DMS 273 (cell line): ENCODE measurements at regions not wholly inside any gene's neighbourhood (a gene's known extent, or its start where the extent isn't known, plus 50 kb on each side); places are given as distances from the start of the nearest gene placed in this dataset.

Experiments used
- DNase-seq: peaks from one replicate; lab custom pipeline; 2025; ENCODE audit not compliant: unreplicated experiment; lab: John Stamatoyannopoulos, UW

DNA sequence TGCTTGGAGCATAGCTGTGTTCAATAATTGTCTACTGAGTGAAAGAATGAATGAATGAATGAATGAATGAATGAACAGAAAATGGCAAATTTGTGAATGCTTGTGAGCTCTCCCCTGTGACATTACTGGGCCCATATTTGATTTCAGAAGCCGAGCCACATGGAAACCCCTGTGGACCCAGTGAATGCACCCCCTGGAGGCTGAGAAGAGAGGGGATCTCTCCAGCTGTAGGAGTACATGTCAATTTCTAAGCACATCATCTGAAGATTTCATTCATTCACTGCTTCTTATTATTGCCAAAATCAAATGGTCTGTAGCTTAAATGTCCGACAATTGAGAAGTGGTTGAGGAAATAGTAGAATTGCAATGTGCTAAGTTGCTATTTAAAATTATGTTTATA is 58.3 kb upstream of the DOCK1 start:
- DNase-seq: no peak

DNA sequence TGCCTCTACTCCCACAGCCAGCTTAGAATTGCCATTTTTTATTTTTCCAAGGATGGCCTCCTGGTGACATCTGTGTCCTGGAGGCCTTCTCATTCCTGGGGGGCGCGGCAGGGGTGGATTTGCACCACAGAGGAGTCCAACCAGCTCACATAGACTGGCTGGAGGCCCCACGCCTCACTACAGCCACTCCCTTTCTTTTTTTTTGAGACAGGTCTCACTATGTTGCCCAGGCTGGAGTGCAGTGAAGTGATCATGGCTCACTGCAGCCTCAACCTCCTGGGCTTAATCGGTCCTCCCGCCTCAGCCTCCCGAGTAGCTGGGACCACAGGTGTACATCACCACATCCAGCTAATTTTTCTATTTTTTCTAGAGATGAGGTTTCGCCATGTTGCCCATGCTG is 57.6 kb upstream of the DOCK1 start:
- no peak for DNase-seq

DNA sequence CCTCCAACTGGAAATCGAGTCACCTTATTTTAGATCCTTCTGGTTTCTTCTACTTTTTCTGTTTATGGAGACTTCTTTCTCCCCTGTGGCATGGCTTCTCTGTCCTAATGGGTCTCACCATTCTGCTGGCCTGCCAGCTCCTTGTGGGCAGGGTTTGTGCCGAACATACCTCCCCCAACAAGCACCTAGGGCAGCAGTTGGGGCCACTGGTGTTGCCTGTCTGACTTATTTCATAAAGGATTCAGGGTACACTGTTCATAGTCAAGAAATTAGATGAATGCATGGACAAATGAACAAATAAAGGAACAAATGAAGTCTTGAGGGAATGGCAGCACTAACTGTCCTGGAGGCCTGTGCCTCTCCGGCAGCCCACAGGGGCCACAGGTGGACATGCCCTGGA is 55.6 kb upstream of the DOCK1 start:
- DNase-seq: no peak

DNA sequence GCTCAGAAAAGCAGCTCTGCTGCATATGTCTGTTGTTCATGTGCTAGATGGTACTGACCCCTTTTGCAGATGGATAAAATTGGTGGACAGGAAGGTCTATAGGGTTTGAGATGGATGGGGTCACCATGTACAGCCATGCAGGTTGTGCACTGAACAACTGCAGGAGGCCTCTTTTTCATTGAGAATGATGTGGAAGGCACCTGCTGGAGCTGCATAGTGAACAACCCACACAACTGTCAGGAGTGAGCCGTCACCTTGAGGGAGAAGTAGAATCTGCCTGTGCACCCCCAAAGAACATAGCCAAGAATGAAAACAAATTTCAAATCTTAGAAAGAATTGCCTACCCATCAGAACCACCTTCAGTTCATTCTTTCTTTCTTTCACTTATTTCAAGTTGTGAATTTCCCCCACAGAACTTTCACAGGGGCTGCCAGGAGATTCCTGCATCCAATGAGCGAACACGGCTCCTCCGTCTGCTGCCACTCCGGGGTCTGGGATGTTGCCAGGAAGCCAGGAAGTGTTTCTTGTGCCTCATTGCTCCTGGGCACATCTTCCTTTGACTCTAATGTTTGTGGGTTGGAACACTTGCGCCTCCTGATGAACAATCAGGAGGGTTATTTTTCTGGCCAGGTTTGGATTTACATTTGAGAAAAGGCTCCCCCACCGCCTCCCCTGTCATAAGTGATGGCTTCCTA is 53.7 kb upstream of the DOCK1 start:
- DNase-seq: no peak

DNA sequence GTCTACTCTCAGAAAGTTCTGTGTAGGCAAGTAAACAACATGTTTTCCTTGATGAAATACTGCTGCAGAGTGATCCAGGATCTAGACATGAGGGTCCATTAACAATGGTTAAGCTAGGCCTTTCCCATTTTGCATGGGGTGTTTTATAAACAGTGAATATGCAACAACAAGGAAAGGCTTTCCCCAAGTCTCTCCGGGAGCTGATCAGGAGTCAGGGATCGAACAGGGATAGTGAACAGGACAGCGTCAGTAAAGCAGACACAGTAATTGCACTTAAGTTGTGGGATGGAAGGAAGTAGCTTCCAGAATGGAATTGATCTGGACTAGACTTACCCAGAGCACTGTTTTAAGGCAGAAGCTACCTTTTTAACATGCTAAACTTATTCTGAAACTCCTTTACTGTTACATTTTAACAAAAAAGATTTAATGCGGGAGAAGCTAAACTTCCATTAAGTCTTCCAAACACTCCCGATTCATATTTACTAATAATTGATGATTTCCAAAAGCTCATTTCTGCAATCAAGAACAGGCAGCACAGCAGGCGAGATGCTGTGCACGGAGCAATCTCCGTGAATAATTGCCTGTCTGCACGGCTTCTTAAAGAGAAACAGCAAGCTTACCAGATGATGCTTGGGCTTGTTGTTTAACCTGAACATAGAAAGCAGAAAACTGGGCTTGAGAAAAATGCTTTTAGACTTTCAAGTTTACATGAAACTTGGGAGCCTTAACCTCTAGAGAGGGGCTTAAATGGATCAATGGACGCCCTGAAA is 50.3 kb upstream of the DOCK1 start:
- DNase-seq: no peak
